ENCODE measurements at regions not wholly inside any gene's neighbourhood (a gene's known extent, or its start where the extent isn't known, plus 50 kb on each side); places are given as distances from the start of the nearest gene placed in this dataset.

DNA sequence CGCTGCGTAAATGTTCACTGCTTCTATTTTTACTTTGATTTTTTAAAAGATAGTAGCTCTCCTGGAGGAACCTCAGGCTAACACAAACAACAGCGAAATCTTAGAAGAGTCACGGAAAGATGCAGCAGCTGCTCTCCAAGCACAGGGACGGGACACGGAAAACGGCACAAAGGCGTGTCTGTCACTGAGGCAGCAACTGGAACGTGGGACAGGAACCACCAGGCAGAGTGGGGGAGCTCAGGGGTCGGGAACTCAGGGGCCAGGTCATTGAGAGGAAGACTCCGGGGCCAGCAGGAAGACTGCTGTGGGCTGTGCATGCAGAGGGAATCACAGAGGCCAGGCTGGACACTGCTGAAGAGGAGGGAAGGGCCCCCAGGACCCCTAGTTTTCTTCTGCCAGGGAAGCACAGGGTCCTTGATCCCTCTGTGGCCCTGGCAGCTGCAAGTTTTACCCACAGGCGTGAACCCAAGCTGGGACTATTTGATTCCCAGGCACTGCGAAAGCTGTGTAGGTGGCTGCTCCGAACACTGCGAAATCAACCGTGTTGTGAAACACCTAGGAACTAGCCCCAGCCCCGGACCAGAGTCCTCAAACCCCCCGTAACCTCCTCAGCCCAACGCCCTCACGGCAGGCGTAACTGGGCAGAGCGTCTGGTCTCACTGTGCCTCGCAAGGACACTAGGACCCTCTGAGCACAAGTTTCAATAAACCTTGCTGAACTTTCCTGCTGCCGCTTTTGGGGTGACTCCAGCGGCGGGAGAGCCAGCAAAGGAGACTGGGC is 263.0 kb downstream of the EIPR1 start:
- no peaks in the 10 kb centered on the region for H3K4me1 ChIP-seq
- H3K27ac ChIP-seq, result no peak overlapping the region
- H3K36me3 ChIP-seq, result no peaks in the 10 kb centered on the region
- WGBS (ENCODE audit: insufficient coverage, low coverage, low lambda C conversion rate, missing lambda C conversion rate), result 73% methylated on average over 8 of the region's 26 CpGs
- intact Hi-C loops (cut with DNase I), result no loop called here
- H3K27me3 ChIP-seq, result no peaks in the 10 kb centered on the region
- no peak for ATAC-seq
- TF ChIP-seq CTCF (IDR thresholded peaks at IDR 0.05) (no peak), POLR2A (IDR thresholded peaks at IDR 0.05) (no peak)
- no peak overlapping the region for H3K4me3 ChIP-seq
- H3K9me3 ChIP-seq, result no peaks in the 10 kb centered on the region
- DNase-seq, result no peak

DNA sequence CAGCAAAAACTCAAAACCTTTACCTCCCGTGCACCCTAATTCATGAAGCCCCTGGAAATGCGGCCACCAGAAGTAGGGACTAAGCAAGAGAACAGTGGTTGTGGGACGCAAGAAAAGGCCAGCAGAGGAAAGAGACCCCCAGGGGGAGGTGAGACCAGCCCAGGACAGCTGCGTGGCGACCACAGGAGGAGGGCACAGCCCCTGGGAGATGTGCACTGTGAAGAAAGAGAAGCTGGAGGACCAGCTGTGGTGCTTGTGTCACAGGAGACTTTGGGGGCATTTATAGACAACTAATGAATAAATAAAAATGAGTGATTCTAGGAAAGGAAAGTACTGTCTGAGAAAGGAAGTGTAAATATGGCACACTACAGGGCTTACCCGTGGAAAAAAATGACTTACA is 263.8 kb downstream of the EIPR1 start:
- no peaks in the 10 kb centered on the region for H3K36me3 ChIP-seq
- ATAC-seq (no peak), DNase-seq (no peak)
- TF ChIP-seq CTCF (IDR thresholded peaks at IDR 0.05), result no peak
- TF ChIP-seq POLR2A (IDR thresholded peaks at IDR 0.05), result no peak
- no peaks in the 10 kb centered on the region for H3K4me1 ChIP-seq
- H3K9me3 ChIP-seq, result no peaks in the 10 kb centered on the region
- 87% methylated on average over 5 of the region's 6 CpGs for WGBS (ENCODE audit: insufficient coverage, low coverage, low lambda C conversion rate, missing lambda C conversion rate)
- H3K4me3 ChIP-seq, result no peak overlapping the region
- no peak overlapping the region for H3K27ac ChIP-seq
- intact Hi-C loops (cut with DNase I), result no loop called here
- H3K27me3 ChIP-seq, result no peaks in the 10 kb centered on the region

- H3K27ac ChIP-seq, result no peak overlapping the region
- no peak overlapping the region for H3K4me3 ChIP-seq
- ATAC-seq (no peak), DNase-seq (no peak)
- H3K27me3 ChIP-seq, result no peaks in the 10 kb centered on the region
- intact Hi-C loops (cut with DNase I), result no loop called here
- TF ChIP-seq POLR2A (IDR thresholded peaks at IDR 0.05), result no peak
- no peak for TF ChIP-seq CTCF (IDR thresholded peaks at IDR 0.05)
- H3K36me3 ChIP-seq, result no peaks in the 10 kb centered on the region
- no peaks in the 10 kb centered on the region for H3K4me1 ChIP-seq
- 71% methylated on average over 8 of the region's 10 CpGs for WGBS (ENCODE audit: insufficient coverage, low coverage, low lambda C conversion rate, missing lambda C conversion rate)
- no peaks in the 10 kb centered on the region for H3K9me3 ChIP-seq
Measured at GRCh38 chr2:3113122-3113521, 264.5 kb downstream of the EIPR1 start.

GRCh38 chr2:3112553-3112952 is 265.1 kb downstream of the EIPR1 start:
- Histone ChIP-seq H3K27ac (no peak overlapping the region), H3K4me1 (no peaks in the 10 kb centered on the region), H3K36me3 (no peaks in the 10 kb centered on the region), H3K9me3 (no peaks in the 10 kb centered on the region), H3K4me3 (no peak overlapping the region), H3K27me3 (no peaks in the 10 kb centered on the region)
- intact Hi-C loops (cut with DNase I), result no loop called here
- DNase-seq, result no peak
- ATAC-seq, result no peak
- no peak for TF ChIP-seq CTCF (IDR thresholded peaks at IDR 0.05)
- TF ChIP-seq POLR2A (IDR thresholded peaks at IDR 0.05), result no peak
- WGBS (ENCODE audit: insufficient coverage, low coverage, low lambda C conversion rate, missing lambda C conversion rate), result 64% methylated on average over 10 of the region's 10 CpGs

All from right lobe of liver (tissue), 6 donors.